Activated CD4-positive, alpha-beta T cell treated with anti-CD3 and anti-CD28 coated beads for 36 hours (primary cell): ENCODE measurements at regions not wholly inside any gene's neighbourhood (a gene's known extent, or its start where the extent isn't known, plus 50 kb on each side); places are given as distances from the start of the nearest gene placed in this dataset.

Experiments used
- ATAC-seq: fragments of 200-7000 bp; cut with Tn5 transposase; one replicate; pipeline ENCODE4 v1.10.0; 2021; ENCODE audit warnings: mild to moderate bottlenecking, moderate library complexity
- CTCF ChIA-PET: fragments of 350-600 bp; sonication (Branson Sonifier 250); formaldehyde crosslinking; loops from one replicate; lab custom pipeline; 2021; ENCODE audit warnings: antibody characterized with exemption; lab: Charles Lee
- POLR2A ChIA-PET: fragments of 350-600 bp; sonication (Branson Sonifier 250); formaldehyde crosslinking; loops from one replicate; lab custom pipeline; 2021; ENCODE audit warnings: antibody characterized with exemption, inconsistent platforms; lab: Charles Lee
- DNase-seq: peaks from one replicate; pipeline ENCODE4 v3.0.0-alpha.2; 2020
- H3K27ac Mint-ChIP-seq: one replicate; pipeline ENCODE4 v1.8.0; 2021; ENCODE audit warnings: mixed read lengths
- H3K27me3 Mint-ChIP-seq: one replicate; pipeline ENCODE4 v1.8.0; 2021; ENCODE audit warnings: mixed read lengths
- H3K36me3 Mint-ChIP-seq: one replicate; pipeline ENCODE4 v1.8.0; 2021; ENCODE audit warnings: low read depth, mixed read lengths
- H3K4me1 Mint-ChIP-seq: one replicate; pipeline ENCODE4 v1.8.0; 2021; ENCODE audit warnings: mixed read lengths
- H3K4me3 Mint-ChIP-seq: one replicate; pipeline ENCODE4 v1.8.0; 2021; ENCODE audit warnings: mild to moderate bottlenecking, moderate library complexity, mixed read lengths
- H3K9me3 Mint-ChIP-seq: one replicate; pipeline ENCODE4 v1.8.0; 2021; ENCODE audit warnings: low read depth, mixed read lengths
- intact Hi-C, 2 experiments: fragments of 100-400 bp; cut with DNase I in 1 of 2; cut with micrococcal nuclease in 1 of 2; formaldehyde crosslinking; loops; one replicate each; pipeline versions ENCODE4 v1.14.2 to v1.15.1; 2022 to 2024; cut with DNase I, micrococcal nuclease

DNA sequence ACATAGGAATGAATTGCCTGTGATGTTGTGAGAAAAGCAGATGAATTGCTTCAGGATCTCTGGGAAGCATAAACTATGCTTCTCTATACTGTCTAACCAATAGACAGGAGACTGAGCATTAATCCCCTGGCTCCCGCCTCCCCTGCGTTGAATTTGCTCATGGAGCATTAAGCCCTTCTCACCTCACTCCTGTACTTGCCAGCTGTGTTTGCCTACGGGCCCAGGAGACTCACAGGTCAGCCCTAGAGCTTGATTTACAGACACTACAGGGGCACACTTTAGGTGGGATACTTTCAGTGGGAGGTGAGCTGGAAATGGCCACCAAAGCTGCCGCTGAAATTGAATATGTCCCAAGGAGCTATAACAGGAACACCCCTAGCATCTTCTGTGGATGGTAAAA is 418.7 kb downstream of the CBLN4 start:
- CTCF ChIA-PET = no interaction called here
- DNase-seq (no peak), ATAC-seq (no peak)
- Mint-ChIP-seq H3K27ac (no peak overlapping the region), H3K27me3 (no peaks in the 10 kb centered on the region), H3K36me3 (no peaks in the 10 kb centered on the region), H3K4me1 (no peaks in the 10 kb centered on the region), H3K4me3 (no peak overlapping the region), H3K9me3 (no peaks in the 10 kb centered on the region)
- POLR2A ChIA-PET = no interaction called here
- intact Hi-C loops = loop anchor here in 1 of 2 experiments (10.0 kb wide), 1 partner anchor 52 kb away; no protein-coding TSS in a partner anchor

DNA sequence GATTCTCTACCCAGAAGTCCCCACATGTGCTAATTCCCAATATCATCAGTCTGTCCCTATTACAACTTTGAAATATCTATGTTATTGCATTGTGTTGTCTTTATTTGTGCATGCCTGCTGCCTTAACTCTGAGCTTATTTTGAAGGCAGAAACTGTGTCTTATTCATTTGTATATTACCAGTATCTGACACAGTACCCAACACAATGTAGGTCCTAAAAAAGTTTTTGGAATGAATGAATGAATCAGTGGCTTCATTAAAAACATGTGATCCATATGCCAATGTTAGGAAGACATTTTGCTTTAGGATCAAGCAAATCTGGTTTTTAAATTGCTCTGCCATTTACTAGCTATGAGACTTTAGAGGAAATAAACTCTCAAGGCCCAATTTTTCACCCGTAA is 420.4 kb downstream of the CBLN4 start:
- POLR2A ChIA-PET = no interaction called here
- Mint-ChIP-seq H3K4me1 (no peaks in the 10 kb centered on the region), H3K9me3 (no peaks in the 10 kb centered on the region), H3K27me3 (no peaks in the 10 kb centered on the region), H3K36me3 (no peaks in the 10 kb centered on the region), H3K27ac (no peak overlapping the region), H3K4me3 (no peak overlapping the region)
- CTCF ChIA-PET = interaction anchor here (1.2 kb wide), 1 partner anchor 10 kb away, joined by 3 read pairs; no protein-coding TSS in a partner anchor
- no peak for DNase-seq
- ATAC-seq = no peak
- intact Hi-C loops = loop anchor here in 1 of 2 experiments (10.0 kb wide), 1 partner anchor 50 kb away; no protein-coding TSS in a partner anchor

DNA sequence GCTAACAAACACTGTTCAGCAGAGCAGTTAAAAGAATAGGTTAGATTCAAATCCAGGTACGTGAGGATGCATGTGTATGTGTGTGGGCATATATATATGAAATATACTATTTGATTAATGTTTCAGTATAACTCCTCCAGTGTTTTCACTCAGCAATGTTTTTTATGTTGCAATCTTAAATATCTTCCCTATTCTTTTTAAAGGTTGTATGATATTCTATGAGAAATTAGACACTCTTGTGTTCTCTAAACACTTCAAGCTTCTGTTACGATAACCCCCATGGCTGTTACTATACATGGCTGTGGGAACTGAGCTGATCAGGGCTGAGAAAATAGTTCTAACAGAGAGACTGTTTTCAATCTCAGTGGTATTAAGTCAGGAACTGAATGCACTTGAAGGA is 421.0 kb downstream of the CBLN4 start:
- H3K9me3 Mint-ChIP-seq = no peaks in the 10 kb centered on the region
- H3K36me3 Mint-ChIP-seq = no peaks in the 10 kb centered on the region
- no peak for DNase-seq
- no peak for ATAC-seq
- no peaks in the 10 kb centered on the region for H3K4me1 Mint-ChIP-seq
- H3K27me3 Mint-ChIP-seq = no peaks in the 10 kb centered on the region
- ChIA-PET POLR2A (no interaction called here), CTCF (interaction anchor here (1.2 kb wide), 1 partner anchor 9 kb away, joined by 3 read pairs; no protein-coding TSS in a partner anchor)
- H3K27ac Mint-ChIP-seq = no peak overlapping the region
- H3K4me3 Mint-ChIP-seq = no peak overlapping the region
- intact Hi-C loops = loop anchor here in 1 of 2 experiments (10.0 kb wide), 1 partner anchor 50 kb away; no protein-coding TSS in a partner anchor

DNA sequence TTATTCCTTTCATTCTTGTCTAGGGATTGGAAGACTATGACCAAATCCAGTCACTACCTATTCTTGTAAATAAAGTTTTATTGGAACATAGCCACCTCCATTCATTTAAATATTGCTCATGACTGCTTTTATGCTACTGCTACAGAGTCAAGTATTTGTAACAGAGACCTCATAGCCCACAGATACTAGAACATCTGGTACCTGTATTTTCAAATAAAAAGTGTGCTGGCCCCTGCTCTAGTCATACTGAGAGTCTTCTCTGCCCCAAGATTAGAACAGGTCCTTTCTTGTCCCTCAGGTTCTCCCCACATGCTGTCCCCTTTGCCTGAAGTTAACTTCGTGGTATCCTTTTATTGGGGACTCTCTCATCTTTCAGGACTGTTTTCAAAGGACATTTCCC is 422.3 kb downstream of the CBLN4 start:
- no peak for ATAC-seq
- no peak overlapping the region for H3K4me3 Mint-ChIP-seq
- DNase-seq = no peak
- CTCF ChIA-PET = no interaction called here
- intact Hi-C loops = loop anchor here in 1 of 2 experiments (10.0 kb wide), 1 partner anchor 48 kb away; no protein-coding TSS in a partner anchor
- H3K27me3 Mint-ChIP-seq = no peaks in the 10 kb centered on the region
- H3K9me3 Mint-ChIP-seq = no peaks in the 10 kb centered on the region
- no peak overlapping the region for H3K27ac Mint-ChIP-seq
- POLR2A ChIA-PET = no interaction called here
- H3K36me3 Mint-ChIP-seq = no peaks in the 10 kb centered on the region
- H3K4me1 Mint-ChIP-seq = no peaks in the 10 kb centered on the region

DNA sequence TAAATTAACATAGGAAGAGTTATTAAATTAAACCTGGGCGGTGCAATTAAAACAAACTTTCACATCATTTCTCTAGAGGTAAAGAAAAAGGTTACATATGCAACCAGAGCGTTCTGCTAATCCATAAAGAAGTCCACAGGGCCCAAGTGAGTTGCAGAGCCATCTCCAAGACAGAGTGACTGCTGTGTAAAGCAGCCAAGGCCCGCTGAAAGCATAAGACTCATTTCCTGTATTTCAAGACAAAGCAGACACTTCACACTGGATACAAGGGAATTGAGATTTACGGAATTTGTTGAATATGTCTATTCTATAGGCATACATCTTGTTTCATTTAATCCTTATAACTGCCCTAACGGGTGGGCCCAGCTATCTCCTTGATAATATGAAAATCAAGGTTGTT is 422.8 kb downstream of the CBLN4 start:
- Mint-ChIP-seq H3K36me3 (no peaks in the 10 kb centered on the region), H3K9me3 (no peaks in the 10 kb centered on the region), H3K27me3 (no peaks in the 10 kb centered on the region), H3K4me3 (no peak overlapping the region), H3K27ac (no peak overlapping the region), H3K4me1 (no peaks in the 10 kb centered on the region)
- intact Hi-C loops = loop anchor here in 1 of 2 experiments (10.0 kb wide), 1 partner anchor 48 kb away; no protein-coding TSS in a partner anchor
- ATAC-seq (no peak), DNase-seq (no peak)
- ChIA-PET CTCF (no interaction called here), POLR2A (no interaction called here)

DNA sequence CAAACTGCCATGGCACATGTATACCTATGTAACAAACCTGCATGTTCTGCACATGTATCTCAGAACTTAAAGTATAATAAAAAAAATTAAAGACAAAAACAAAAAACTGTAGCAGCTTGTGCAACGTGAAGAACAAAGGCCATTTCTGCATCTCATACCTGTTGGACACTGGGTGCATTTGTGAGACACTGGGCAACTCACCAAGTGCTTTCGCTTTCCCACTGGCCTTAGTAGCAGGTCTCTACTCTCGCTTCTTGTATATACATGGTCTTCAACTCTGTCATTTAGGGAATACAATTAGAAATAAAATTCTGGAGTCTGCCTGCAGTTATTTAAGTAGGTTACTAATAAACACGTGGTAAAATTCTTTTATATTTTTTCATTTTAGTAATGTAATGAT is 423.8 kb downstream of the CBLN4 start:
- DNase-seq (no peak), ATAC-seq (no peak)
- no peaks in the 10 kb centered on the region for H3K4me1 Mint-ChIP-seq
- CTCF ChIA-PET = interaction anchor here (0.8 kb wide), 1 partner anchor 484 kb away, joined by 3 read pairs; no protein-coding TSS in a partner anchor
- H3K27me3 Mint-ChIP-seq = no peaks in the 10 kb centered on the region
- intact Hi-C loops = loop anchor here in 1 of 2 experiments (10.0 kb wide), 1 partner anchor 47 kb away; no protein-coding TSS in a partner anchor
- H3K36me3 Mint-ChIP-seq = no peaks in the 10 kb centered on the region
- no peak overlapping the region for H3K4me3 Mint-ChIP-seq
- no peak overlapping the region for H3K27ac Mint-ChIP-seq
- H3K9me3 Mint-ChIP-seq = no peaks in the 10 kb centered on the region
- POLR2A ChIA-PET = no interaction called here

DNA sequence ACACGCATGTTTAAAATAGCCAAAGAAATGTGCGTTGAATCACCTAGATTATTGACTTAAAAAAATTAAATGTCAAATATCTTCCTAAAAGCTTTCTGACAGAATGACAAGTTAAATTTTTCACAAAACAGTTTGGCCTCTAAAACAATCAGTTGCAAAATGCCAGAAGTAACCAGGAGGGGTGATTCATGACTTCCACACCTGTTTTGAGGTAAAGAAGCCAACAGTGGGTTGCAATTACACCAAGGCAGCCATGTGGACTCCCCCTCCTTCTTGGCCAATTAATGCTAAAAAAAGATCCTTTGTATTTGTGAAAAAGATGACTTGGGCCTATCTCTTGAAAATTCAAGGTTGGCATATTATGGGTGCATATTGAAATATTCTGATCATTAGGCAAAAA is 424.8 kb downstream of the CBLN4 start:
- intact Hi-C loops = loop anchor here in 1 of 2 experiments (10.0 kb wide), 1 partner anchor 46 kb away; no protein-coding TSS in a partner anchor

DNA sequence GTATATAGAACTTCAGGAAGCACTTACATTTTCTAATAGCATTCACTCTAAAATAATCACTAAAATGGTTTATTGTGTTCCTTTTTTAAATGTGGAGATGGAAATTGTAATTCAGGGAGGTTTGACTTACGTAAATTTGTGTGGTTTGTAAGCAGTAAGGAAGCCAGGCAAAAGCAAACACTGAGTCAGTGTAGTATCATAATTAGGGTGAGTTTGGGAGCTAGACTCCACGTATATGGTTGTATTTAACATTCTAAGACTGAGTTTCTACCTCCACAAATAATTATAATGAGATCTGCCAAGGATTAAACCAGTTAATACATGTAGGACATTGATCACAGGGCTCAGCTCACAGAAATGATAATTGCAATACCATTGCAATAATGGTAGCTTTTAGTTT is 425.5 kb downstream of the CBLN4 start:
- Mint-ChIP-seq H3K27ac (no peak overlapping the region), H3K27me3 (no peaks in the 10 kb centered on the region), H3K4me3 (no peak overlapping the region), H3K9me3 (no peaks in the 10 kb centered on the region), H3K4me1 (no peaks in the 10 kb centered on the region), H3K36me3 (no peaks in the 10 kb centered on the region)
- intact Hi-C loops = loop anchor here in 1 of 2 experiments (10.0 kb wide), 2 partner anchors 45 to 245 kb away; no protein-coding TSS in a partner anchor
- ChIA-PET POLR2A (no interaction called here), CTCF (no interaction called here)
- ATAC-seq = no peak
- no peak for DNase-seq

More for the DNA sequence above, 424.8 kb downstream of the CBLN4 start:
- POLR2A ChIA-PET = no interaction called here
- DNase-seq (no peak), ATAC-seq (no peak)
- no peaks in the 10 kb centered on the region for H3K9me3 Mint-ChIP-seq
- CTCF ChIA-PET = no interaction called here
- no peaks in the 10 kb centered on the region for H3K4me1 Mint-ChIP-seq
- no peak overlapping the region for H3K4me3 Mint-ChIP-seq
- H3K27me3 Mint-ChIP-seq = no peaks in the 10 kb centered on the region
- H3K36me3 Mint-ChIP-seq = no peaks in the 10 kb centered on the region
- H3K27ac Mint-ChIP-seq = no peak overlapping the region

DNA sequence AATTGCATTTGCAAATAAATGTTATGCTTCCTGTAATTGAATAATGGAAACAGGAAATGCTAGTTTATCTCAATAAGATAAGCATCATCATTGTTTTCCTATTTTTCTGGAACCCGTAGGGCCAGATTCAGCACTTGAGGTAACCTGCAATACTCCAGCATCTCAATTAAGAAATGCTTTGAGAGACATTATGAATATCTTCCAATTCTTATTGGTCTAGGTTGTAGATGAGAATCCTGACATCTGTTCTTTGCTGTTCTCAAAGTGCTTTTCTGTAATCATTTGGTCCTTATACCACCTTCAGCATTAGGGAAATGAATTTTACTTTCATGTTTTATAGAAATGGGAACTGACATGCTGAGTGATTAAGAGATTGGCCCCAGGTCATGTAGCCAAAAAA is 428.3 kb downstream of the CBLN4 start:
- DNase-seq = no peak
- intact Hi-C loops = loop anchor here in 1 of 2 experiments (10.0 kb wide), 1 partner anchor 242 kb away; no protein-coding TSS in a partner anchor
- Mint-ChIP-seq H3K4me1 (no peaks in the 10 kb centered on the region), H3K27ac (no peak overlapping the region), H3K27me3 (no peaks in the 10 kb centered on the region), H3K4me3 (no peak overlapping the region), H3K9me3 (no peaks in the 10 kb centered on the region), H3K36me3 (no peaks in the 10 kb centered on the region)
- ATAC-seq = no peak
- ChIA-PET POLR2A (no interaction called here), CTCF (no interaction called here)

DNA sequence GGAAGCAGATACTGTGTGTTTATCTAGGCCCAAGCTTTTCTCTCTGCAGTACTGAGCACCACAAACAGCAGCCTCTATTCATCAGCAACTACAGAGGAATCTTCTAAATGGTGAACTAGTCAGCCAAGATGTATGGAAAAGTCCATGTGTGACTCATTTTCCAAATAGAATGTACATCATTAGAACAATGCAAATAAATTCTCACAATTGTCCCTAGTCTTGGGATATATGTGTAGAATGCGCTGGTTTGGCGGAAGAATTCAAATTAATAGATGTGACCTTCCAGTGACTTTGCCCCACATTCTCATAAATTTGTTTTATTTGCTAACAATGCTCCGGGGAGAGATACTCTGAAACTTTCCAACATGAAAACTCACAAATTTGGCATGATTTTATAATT is 436.2 kb downstream of the CBLN4 start:
- CTCF ChIA-PET = no interaction called here
- POLR2A ChIA-PET = no interaction called here
- no peaks in the 10 kb centered on the region for H3K4me1 Mint-ChIP-seq
- no peak overlapping the region for H3K27ac Mint-ChIP-seq
- no peak overlapping the region for H3K4me3 Mint-ChIP-seq
- DNase-seq (no peak), ATAC-seq (no peak)
- peaks cover 7% of the 10 kb centered on the region for H3K9me3 Mint-ChIP-seq
- H3K36me3 Mint-ChIP-seq = no peaks in the 10 kb centered on the region
- intact Hi-C loops = no loop called here
- H3K27me3 Mint-ChIP-seq = no peaks in the 10 kb centered on the region

DNA sequence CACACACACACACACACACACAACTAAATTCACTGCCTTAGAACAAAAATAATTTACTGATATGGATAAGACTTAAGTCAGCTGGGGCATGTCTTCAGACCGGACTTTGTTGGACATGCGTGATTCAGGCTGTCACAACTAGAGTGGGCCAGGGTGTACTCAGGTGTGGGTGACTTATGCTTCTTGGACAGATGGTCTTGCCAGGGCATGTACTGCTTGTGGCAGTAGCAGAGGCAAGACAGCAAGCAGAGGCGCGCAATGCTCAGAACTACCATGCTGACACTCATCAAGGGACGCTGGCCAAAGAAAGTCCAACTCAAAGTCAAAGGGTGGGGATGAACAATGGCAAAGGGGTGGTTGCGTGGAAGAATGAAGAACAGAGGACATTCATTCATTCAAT is 437.5 kb downstream of the CBLN4 start:
- ChIA-PET CTCF (no interaction called here), POLR2A (no interaction called here)
- H3K4me3 Mint-ChIP-seq = no peak overlapping the region
- DNase-seq (no peak), ATAC-seq (no peak)
- peaks cover 7% of the 10 kb centered on the region for H3K9me3 Mint-ChIP-seq
- no peaks in the 10 kb centered on the region for H3K36me3 Mint-ChIP-seq
- no peaks in the 10 kb centered on the region for H3K4me1 Mint-ChIP-seq
- H3K27me3 Mint-ChIP-seq = no peaks in the 10 kb centered on the region
- no peak overlapping the region for H3K27ac Mint-ChIP-seq
- intact Hi-C loops = no loop called here

DNA sequence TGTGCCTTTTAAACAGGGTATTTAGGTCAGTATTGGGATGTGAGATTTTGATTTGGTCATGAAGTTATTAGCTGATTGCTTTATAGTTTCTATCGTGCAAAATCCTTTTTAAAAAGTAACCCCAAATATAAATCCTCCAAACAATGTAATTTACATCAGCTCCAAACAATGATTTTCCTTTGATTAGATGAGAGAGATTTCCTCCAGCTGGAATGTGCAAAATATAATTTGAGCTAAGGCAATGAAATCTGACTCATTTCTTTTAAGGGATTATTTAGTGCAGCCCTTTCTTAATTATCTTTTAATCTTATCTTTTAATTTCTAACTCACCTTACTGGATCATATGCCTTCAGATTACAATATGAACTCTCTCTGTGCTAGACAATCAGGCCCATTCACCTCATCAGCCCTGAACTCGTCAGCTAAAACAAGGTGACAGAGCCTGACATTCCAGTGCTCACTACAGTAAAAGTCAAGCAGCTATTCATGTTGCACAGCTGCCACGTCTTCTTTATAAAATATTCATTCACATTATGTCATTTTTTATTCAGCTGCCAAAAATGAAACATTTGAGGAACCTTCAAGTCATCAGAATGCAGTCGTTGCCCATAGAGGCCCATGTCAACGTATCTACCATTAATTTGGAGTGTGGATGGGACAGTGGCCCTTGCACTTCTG is 440.1 kb downstream of the CBLN4 start:
- Mint-ChIP-seq H3K9me3 (peaks cover 7% of the 10 kb centered on the region), H3K4me3 (no peak overlapping the region), H3K4me1 (no peaks in the 10 kb centered on the region), H3K27me3 (no peaks in the 10 kb centered on the region), H3K27ac (no peak overlapping the region), H3K36me3 (no peaks in the 10 kb centered on the region)
- ChIA-PET CTCF (no interaction called here), POLR2A (no interaction called here)
- intact Hi-C loops = no loop called here
- ATAC-seq (no peak), DNase-seq (no peak)
